Activated T-cell treated with anti-CD3 and anti-CD28 coated beads, Interleukin-2, amount 50 U/mL, for 24 hours (primary cell): ENCODE measurements at regions not wholly inside any gene's neighbourhood (a gene's known extent, or its start where the extent isn't known, plus 50 kb on each side); places are given as distances from the start of the nearest gene placed in this dataset.

Source experiments
- DNase-seq: peaks from one replicate; pipeline ENCODE4 v3.0.0-alpha.2; 2020
- H3K27ac Mint-ChIP-seq: 2 replicates; pipeline ENCODE4 v1.8.0; 2020; ENCODE audit warnings: mild to moderate bottlenecking, mixed read lengths
- H3K27me3 Mint-ChIP-seq: 2 replicates; pipeline ENCODE4 v1.8.0; 2020; ENCODE audit warnings: mixed read lengths
- H3K36me3 Mint-ChIP-seq: 2 replicates; pipeline ENCODE4 v1.8.0; 2020; ENCODE audit warnings: low read depth, mixed read lengths
- H3K4me1 Mint-ChIP-seq: 2 replicates; pipeline ENCODE4 v1.8.0; 2020; ENCODE audit warnings: low read depth, mixed read lengths
- H3K4me3 Mint-ChIP-seq: 2 replicates; pipeline ENCODE4 v1.8.0; 2020; ENCODE audit warnings: mild to moderate bottlenecking, moderate library complexity, mixed read lengths
- H3K9me3 Mint-ChIP-seq: 2 replicates; pipeline ENCODE4 v1.8.0; 2020; ENCODE audit warnings: mixed read lengths

- Mint-ChIP-seq H3K27ac (no peak overlapping the region), H3K4me1 (no peaks in the 10 kb centered on the region), H3K36me3 (no peaks in the 10 kb centered on the region), H3K27me3 (no peaks in the 10 kb centered on the region), H3K4me3 (no peak overlapping the region), H3K9me3 (peaks cover 7% of the 10 kb centered on the region)
- no peak for DNase-seq
These were observed 171.4 kb upstream of the GORAB start for GRCh38 chr1:170360601-170361000.

- peaks cover 8% of the 10 kb centered on the region for H3K27me3 Mint-ChIP-seq
- H3K27ac Mint-ChIP-seq, result no peak overlapping the region
- H3K9me3 Mint-ChIP-seq, result peaks cover 10% of the 10 kb centered on the region
- no peaks in the 10 kb centered on the region for H3K4me1 Mint-ChIP-seq
- DNase-seq, result no peak
- H3K36me3 Mint-ChIP-seq, result no peaks in the 10 kb centered on the region
- no peak overlapping the region for H3K4me3 Mint-ChIP-seq
These were observed 166.6 kb upstream of the GORAB start for GRCh38 chr1:170365331-170365730.

- no peak overlapping the region for H3K27ac Mint-ChIP-seq
- H3K9me3 Mint-ChIP-seq, result peaks cover 10% of the 10 kb centered on the region
- H3K36me3 Mint-ChIP-seq, result no peaks in the 10 kb centered on the region
- peaks cover 8% of the 10 kb centered on the region for H3K27me3 Mint-ChIP-seq
- DNase-seq, result no peak
- H3K4me1 Mint-ChIP-seq, result no peaks in the 10 kb centered on the region
- H3K4me3 Mint-ChIP-seq, result no peak overlapping the region
These were observed 165.0 kb upstream of the GORAB start for GRCh38 chr1:170366980-170367379.

GRCh38 chr1:170367615-170368014, 164.4 kb upstream of the GORAB start:
- peaks cover 8% of the 10 kb centered on the region for H3K27me3 Mint-ChIP-seq

GRCh38 chr1:170369000-170369399, 163.0 kb upstream of the GORAB start:
- H3K4me1 Mint-ChIP-seq, result no peaks in the 10 kb centered on the region
- peaks cover 13% of the 10 kb centered on the region for H3K27me3 Mint-ChIP-seq
- no peak overlapping the region for H3K27ac Mint-ChIP-seq
- H3K36me3 Mint-ChIP-seq, result no peaks in the 10 kb centered on the region
- peaks cover 8% of the 10 kb centered on the region for H3K9me3 Mint-ChIP-seq
- H3K4me3 Mint-ChIP-seq, result no peak overlapping the region
- DNase-seq, result no peak

More at GRCh38 chr1:170367615-170368014, 164.4 kb upstream of the GORAB start:
- Mint-ChIP-seq H3K4me1 (no peaks in the 10 kb centered on the region), H3K36me3 (no peaks in the 10 kb centered on the region), H3K27ac (no peak overlapping the region), H3K4me3 (no peak overlapping the region), H3K9me3 (peaks cover 10% of the 10 kb centered on the region)
- DNase-seq, result no peak

- Mint-ChIP-seq H3K9me3 (peaks cover 8% of the 10 kb centered on the region), H3K4me1 (no peaks in the 10 kb centered on the region), H3K36me3 (no peaks in the 10 kb centered on the region), H3K27ac (no peak overlapping the region), H3K27me3 (peaks cover 17% of the 10 kb centered on the region), H3K4me3 (no peak overlapping the region)
- DNase-seq, result no peak
These were observed 162.5 kb upstream of the GORAB start for GRCh38 chr1:170369417-170369816.

GRCh38 chr1:170370087-170370486, 161.9 kb upstream of the GORAB start:
- peaks cover 17% of the 10 kb centered on the region for H3K27me3 Mint-ChIP-seq
- H3K4me3 Mint-ChIP-seq, result no peak overlapping the region
- no peaks in the 10 kb centered on the region for H3K4me1 Mint-ChIP-seq
- DNase-seq, result no peak
- no peak overlapping the region for H3K27ac Mint-ChIP-seq
- peaks cover 8% of the 10 kb centered on the region for H3K9me3 Mint-ChIP-seq
- H3K36me3 Mint-ChIP-seq, result no peaks in the 10 kb centered on the region

- Mint-ChIP-seq H3K9me3 (no peaks in the 10 kb centered on the region), H3K36me3 (no peaks in the 10 kb centered on the region), H3K4me1 (no peaks in the 10 kb centered on the region), H3K4me3 (no peak overlapping the region), H3K27ac (no peak overlapping the region), H3K27me3 (peaks cover 9% of the 10 kb centered on the region)
- DNase-seq, result no peak
These were observed 156.8 kb upstream of the GORAB start for GRCh38 chr1:170375082-170375723.

GRCh38 chr1:170376801-170377385, 155.1 kb upstream of the GORAB start:
- H3K4me3 Mint-ChIP-seq, result no peak overlapping the region
- H3K36me3 Mint-ChIP-seq, result no peaks in the 10 kb centered on the region
- H3K4me1 Mint-ChIP-seq, result no peaks in the 10 kb centered on the region
- H3K27ac Mint-ChIP-seq, result no peak overlapping the region
- H3K9me3 Mint-ChIP-seq, result no peaks in the 10 kb centered on the region
- no peak for DNase-seq
- peaks cover 9% of the 10 kb centered on the region for H3K27me3 Mint-ChIP-seq

- Mint-ChIP-seq H3K4me3 (no peak overlapping the region), H3K27me3 (peaks cover 9% of the 10 kb centered on the region), H3K36me3 (no peaks in the 10 kb centered on the region), H3K9me3 (no peaks in the 10 kb centered on the region), H3K4me1 (no peaks in the 10 kb centered on the region), H3K27ac (no peak overlapping the region)
- DNase-seq, result no peak
These were observed 154.5 kb upstream of the GORAB start for GRCh38 chr1:170377440-170377839.

- DNase-seq, result no peak
- H3K27me3 Mint-ChIP-seq, result peaks cover 9% of the 10 kb centered on the region
- H3K9me3 Mint-ChIP-seq, result no peaks in the 10 kb centered on the region
- no peak overlapping the region for H3K27ac Mint-ChIP-seq
- no peaks in the 10 kb centered on the region for H3K4me1 Mint-ChIP-seq
- H3K4me3 Mint-ChIP-seq, result no peak overlapping the region
- no peaks in the 10 kb centered on the region for H3K36me3 Mint-ChIP-seq
These were observed 153.9 kb upstream of the GORAB start for GRCh38 chr1:170377896-170378634.

GRCh38 chr1:170385750-170386149, 146.2 kb upstream of the GORAB start:
- Mint-ChIP-seq H3K27ac (no peak overlapping the region), H3K4me1 (no peaks in the 10 kb centered on the region), H3K36me3 (no peaks in the 10 kb centered on the region), H3K27me3 (peaks cover 10% of the 10 kb centered on the region), H3K4me3 (no peak overlapping the region), H3K9me3 (no peaks in the 10 kb centered on the region)
- DNase-seq, result no peak

GRCh38 chr1:170388489-170388888, 143.5 kb upstream of the GORAB start:
- Mint-ChIP-seq H3K27ac (no peak overlapping the region), H3K4me1 (no peaks in the 10 kb centered on the region), H3K4me3 (no peak overlapping the region), H3K27me3 (peaks cover 13% of the 10 kb centered on the region), H3K9me3 (no peaks in the 10 kb centered on the region), H3K36me3 (no peaks in the 10 kb centered on the region)
- DNase-seq, result no peak

- H3K9me3 Mint-ChIP-seq, result peaks cover 9% of the 10 kb centered on the region
- no peaks in the 10 kb centered on the region for H3K36me3 Mint-ChIP-seq
- no peaks in the 10 kb centered on the region for H3K4me1 Mint-ChIP-seq
- DNase-seq, result no peak
- no peak overlapping the region for H3K27ac Mint-ChIP-seq
- no peak overlapping the region for H3K4me3 Mint-ChIP-seq
- peaks cover 42% of the 10 kb centered on the region for H3K27me3 Mint-ChIP-seq
These were observed 136.8 kb upstream of the GORAB start for GRCh38 chr1:170395149-170395548.

GRCh38 chr1:170397061-170397460, 134.9 kb upstream of the GORAB start:
- peaks cover 40% of the 10 kb centered on the region for H3K27me3 Mint-ChIP-seq
- H3K4me1 Mint-ChIP-seq, result no peaks in the 10 kb centered on the region
- H3K27ac Mint-ChIP-seq, result no peak overlapping the region
- DNase-seq, result no peak
- no peak overlapping the region for H3K4me3 Mint-ChIP-seq
- no peaks in the 10 kb centered on the region for H3K36me3 Mint-ChIP-seq
- H3K9me3 Mint-ChIP-seq, result peaks cover 9% of the 10 kb centered on the region
